Cardiac fibroblast (primary cell): ENCODE measurements at regions not wholly inside any gene's neighbourhood (a gene's known extent, or its start where the extent isn't known, plus 50 kb on each side); places are given as distances from the start of the nearest gene placed in this dataset.

Experiments used
- DNase-seq, 2 donors: peaks; one replicate each; pipeline versions ENCODE4 v3.0.0 to v3.0.0-alpha.2; 2010; ENCODE audit warnings: low read depth in 2 of 2
- H3K4me3 ChIP-seq, 2 donors: replicated peaks in 1 of 2; 1 replicate in 1 of 2; 2 replicates in 1 of 2; pipeline ENCODE4 v1.5.1; 2011; ENCODE audit warnings: low read depth in 2 of 2, low read length in 2 of 2, mild to moderate bottlenecking in 2 of 2, moderate library complexity in 1 of 2
- CTCF ChIP-seq: IDR thresholded peaks from one replicate; pipeline ENCODE4 v1.5.1; 2011; ENCODE audit warnings: low read depth, mild to moderate bottlenecking, low read length, inconsistent platforms

- no peak for TF ChIP-seq CTCF
- H3K4me3 ChIP-seq, result no peak overlapping the region
- DNase-seq, result no peak
Measured at GRCh38 chr12:41683023-41683422, 461.7 kb downstream of the GXYLT1 start.

GRCh38 chr12:41681898-41682297 is 462.8 kb downstream of the GXYLT1 start:
- no peak for DNase-seq
- TF ChIP-seq CTCF, result no peak
- H3K4me3 ChIP-seq, result no peak overlapping the region

- no peak for TF ChIP-seq CTCF
- H3K4me3 ChIP-seq, result no peak overlapping the region
- DNase-seq, result no peak
Measured at GRCh38 chr12:41680155-41680554, 464.5 kb downstream of the GXYLT1 start.

GRCh38 chr12:41663598-41664265 is 475.6 kb downstream of the PDZRN4 start:
- DNase-seq, result peak; percentile 5 to 6

GRCh38 chr12:41661141-41661765 is 473.1 kb downstream of the PDZRN4 start:
- no peak overlapping the region for H3K4me3 ChIP-seq
- TF ChIP-seq CTCF, result no peak
- DNase-seq, result no peak

More at GRCh38 chr12:41663598-41664265, 475.6 kb downstream of the PDZRN4 start:
- no peak overlapping the region for H3K4me3 ChIP-seq
- peak; percentile 29 for TF ChIP-seq CTCF

GRCh38 chr12:41656454-41656853 is 468.3 kb downstream of the PDZRN4 start:
- DNase-seq, result no peak
- no peak overlapping the region for H3K4me3 ChIP-seq
- no peak for TF ChIP-seq CTCF
